ENCODE measurements at regions not wholly inside any gene's neighbourhood (a gene's known extent, or its start where the extent isn't known, plus 50 kb on each side); places are given as distances from the start of the nearest gene placed in this dataset.

- H3K4me3 ChIP-seq (replicated peaks in 1 of 2; ENCODE audit: low read depth in 2 of 2, low read length in 2 of 2): no peak overlapping the region
- TF ChIP-seq CTCF (IDR thresholded peaks at IDR 0.05; ENCODE audit: low read depth, low read length): peak; percentile 82
- peak; percentile 93 to 95 for DNase-seq (ENCODE audit: low read depth in 2 of 2)
Measured at GRCh38 chr11:29527391-29527936, 489.4 kb downstream of the KCNA4 start.

GRCh38 chr11:29518389-29519174 is 498.2 kb downstream of the KCNA4 start:
- DNase-seq (ENCODE audit: low read depth in 2 of 2): peak; percentile 31 to 34
- no peak overlapping the region for H3K4me3 ChIP-seq (replicated peaks in 1 of 2; ENCODE audit: low read depth in 2 of 2, low read length in 2 of 2)
- peak; percentile 27 for TF ChIP-seq CTCF (IDR thresholded peaks at IDR 0.05; ENCODE audit: low read depth, low read length)

GRCh38 chr11:29511394-29511793 is 505.4 kb downstream of the KCNA4 start:
- no peak for DNase-seq (ENCODE audit: low read depth in 2 of 2)
- no peak for TF ChIP-seq CTCF (IDR thresholded peaks at IDR 0.05; ENCODE audit: low read depth, low read length)

GRCh38 chr11:29507376-29507775 is 509.5 kb downstream of the KCNA4 start:
- H3K4me3 ChIP-seq (replicated peaks in 1 of 2; ENCODE audit: low read depth in 2 of 2, low read length in 2 of 2): no peak overlapping the region
- TF ChIP-seq CTCF (IDR thresholded peaks at IDR 0.05; ENCODE audit: low read depth, low read length): no peak
- DNase-seq (ENCODE audit: low read depth in 2 of 2): no peak

More at GRCh38 chr11:29511394-29511793, 505.4 kb downstream of the KCNA4 start:
- no peak overlapping the region for H3K4me3 ChIP-seq (replicated peaks in 1 of 2; ENCODE audit: low read depth in 2 of 2, low read length in 2 of 2)

GRCh38 chr11:29495676-29496075 is 521.2 kb downstream of the KCNA4 start:
- TF ChIP-seq CTCF (IDR thresholded peaks at IDR 0.05; ENCODE audit: low read depth, low read length): no peak
- no peak overlapping the region for H3K4me3 ChIP-seq (replicated peaks in 1 of 2; ENCODE audit: low read depth in 2 of 2, low read length in 2 of 2)
- no peak for DNase-seq (ENCODE audit: low read depth in 2 of 2)

- no peak for DNase-seq (ENCODE audit: low read depth in 2 of 2)
- TF ChIP-seq CTCF (IDR thresholded peaks at IDR 0.05; ENCODE audit: low read depth, low read length): no peak
- no peak overlapping the region for H3K4me3 ChIP-seq (replicated peaks in 1 of 2; ENCODE audit: low read depth in 2 of 2, low read length in 2 of 2)
Measured at GRCh38 chr11:29490938-29491337, 525.9 kb downstream of the KCNA4 start.
